ENCODE measurements at regions not wholly inside any gene's neighbourhood (a gene's known extent, or its start where the extent isn't known, plus 50 kb on each side); places are given as distances from the start of the nearest gene placed in this dataset.

- no peak for DNase-seq (ENCODE audit: low read depth in 2 of 3, low spot score in 2 of 3)
Observed at GRCh38 chr10:3692387-3692999, 92.5 kb downstream of the KLF6 start.

GRCh38 chr10:3691482-3691881 lies 93.5 kb downstream of the KLF6 start:
- DNase-seq (ENCODE audit: low read depth in 2 of 3, low spot score in 2 of 3), result no peak

- DNase-seq (ENCODE audit: low read depth in 2 of 3, low spot score in 2 of 3), result no peak
Observed at GRCh38 chr10:3689871-3690510, 95.0 kb downstream of the KLF6 start.

- no peak for DNase-seq (ENCODE audit: low read depth in 2 of 3, low spot score in 2 of 3)
Observed at GRCh38 chr10:3687510-3688081, 97.4 kb downstream of the KLF6 start.

- no peak for DNase-seq (ENCODE audit: low read depth in 2 of 3, low spot score in 2 of 3)
Observed at GRCh38 chr10:3685384-3685783, 99.6 kb downstream of the KLF6 start.

GRCh38 chr10:3684891-3685290 lies 100.1 kb downstream of the KLF6 start:
- no peak for DNase-seq (ENCODE audit: low read depth in 2 of 3, low spot score in 2 of 3)

- no peak for DNase-seq (ENCODE audit: low read depth in 2 of 3, low spot score in 2 of 3)
Observed at GRCh38 chr10:3683560-3683959, 101.4 kb downstream of the KLF6 start.

- no peak for DNase-seq (ENCODE audit: low read depth in 2 of 3, low spot score in 2 of 3)
Observed at GRCh38 chr10:3682745-3683144, 102.3 kb downstream of the KLF6 start.

GRCh38 chr10:3681642-3682554 lies 103.1 kb downstream of the KLF6 start:
- no peak for DNase-seq (ENCODE audit: low read depth in 2 of 3, low spot score in 2 of 3)

GRCh38 chr10:3679950-3680629 lies 104.9 kb downstream of the KLF6 start:
- no peak for DNase-seq (ENCODE audit: low read depth in 2 of 3, low spot score in 2 of 3)

GRCh38 chr10:3678629-3679227 lies 106.3 kb downstream of the KLF6 start:
- DNase-seq (ENCODE audit: low read depth in 2 of 3, low spot score in 2 of 3), result no peak

- no peak for DNase-seq (ENCODE audit: low read depth in 2 of 3, low spot score in 2 of 3)
Observed at GRCh38 chr10:3676564-3676963, 108.4 kb downstream of the KLF6 start.

- no peak for DNase-seq (ENCODE audit: low read depth in 2 of 3, low spot score in 2 of 3)
Observed at GRCh38 chr10:3672220-3672619, 112.8 kb downstream of the KLF6 start.

GRCh38 chr10:3671386-3671955 lies 113.5 kb downstream of the KLF6 start:
- DNase-seq (ENCODE audit: low read depth in 2 of 3, low spot score in 2 of 3), result no peak

GRCh38 chr10:3668966-3669330 lies 116.1 kb downstream of the KLF6 start:
- peak in 1 of 3 donors; percentile 11 for DNase-seq (ENCODE audit: low read depth in 2 of 3, low spot score in 2 of 3)

GRCh38 chr10:3668276-3668965 lies 116.6 kb downstream of the KLF6 start:
- DNase-seq (ENCODE audit: low read depth in 2 of 3, low spot score in 2 of 3), result peak; percentile 29 to 54 (median 44)

GRCh38 chr10:3666525-3667302 lies 118.3 kb downstream of the KLF6 start:
- peak in 1 of 3 donors; percentile 55 for DNase-seq (ENCODE audit: low read depth in 2 of 3, low spot score in 2 of 3)

- peak in 2 of 3 donors; percentile 37 to 53 for DNase-seq (ENCODE audit: low read depth in 2 of 3, low spot score in 2 of 3)
Observed at GRCh38 chr10:3665316-3665908, 119.6 kb downstream of the KLF6 start.
